Urothelium cell line (cell line): ENCODE measurements at regions not wholly inside any gene's neighbourhood (a gene's known extent, or its start where the extent isn't known, plus 50 kb on each side); places are given as distances from the start of the nearest gene placed in this dataset.

ENCODE experiments used
- DNase-seq: peaks from one replicate; pipeline ENCODE4 v3.0.0; 2011; ENCODE audit warnings: low spot score, mixed read lengths
- FAIRE-seq: peaks from 2 replicates; lab custom pipeline; 2011; peaks lifted over from hg19 to GRCh38; lab: Jason Lieb, UNC

DNA sequence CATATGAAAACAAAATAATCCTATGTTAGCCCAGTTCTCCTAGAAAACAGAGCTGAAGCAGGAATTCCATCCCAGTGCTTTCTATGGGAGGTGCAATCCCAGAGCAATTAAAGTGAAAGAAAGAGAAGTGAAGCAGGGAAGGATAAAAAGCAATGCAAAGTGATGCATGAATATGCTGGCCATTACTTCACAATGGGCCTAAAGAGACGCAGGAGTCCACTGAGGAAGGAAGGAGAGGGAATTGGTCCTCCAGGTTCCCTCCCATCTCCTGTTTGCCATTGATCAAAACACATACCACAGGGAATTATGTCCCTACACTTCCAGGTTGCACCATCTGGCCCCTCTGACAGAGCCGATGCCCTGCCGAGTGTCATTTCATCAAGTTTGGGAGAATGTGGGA lies 392.2 kb upstream of the NFE2L3 start:
- no peak for DNase-seq
- FAIRE-seq = no peak

DNA sequence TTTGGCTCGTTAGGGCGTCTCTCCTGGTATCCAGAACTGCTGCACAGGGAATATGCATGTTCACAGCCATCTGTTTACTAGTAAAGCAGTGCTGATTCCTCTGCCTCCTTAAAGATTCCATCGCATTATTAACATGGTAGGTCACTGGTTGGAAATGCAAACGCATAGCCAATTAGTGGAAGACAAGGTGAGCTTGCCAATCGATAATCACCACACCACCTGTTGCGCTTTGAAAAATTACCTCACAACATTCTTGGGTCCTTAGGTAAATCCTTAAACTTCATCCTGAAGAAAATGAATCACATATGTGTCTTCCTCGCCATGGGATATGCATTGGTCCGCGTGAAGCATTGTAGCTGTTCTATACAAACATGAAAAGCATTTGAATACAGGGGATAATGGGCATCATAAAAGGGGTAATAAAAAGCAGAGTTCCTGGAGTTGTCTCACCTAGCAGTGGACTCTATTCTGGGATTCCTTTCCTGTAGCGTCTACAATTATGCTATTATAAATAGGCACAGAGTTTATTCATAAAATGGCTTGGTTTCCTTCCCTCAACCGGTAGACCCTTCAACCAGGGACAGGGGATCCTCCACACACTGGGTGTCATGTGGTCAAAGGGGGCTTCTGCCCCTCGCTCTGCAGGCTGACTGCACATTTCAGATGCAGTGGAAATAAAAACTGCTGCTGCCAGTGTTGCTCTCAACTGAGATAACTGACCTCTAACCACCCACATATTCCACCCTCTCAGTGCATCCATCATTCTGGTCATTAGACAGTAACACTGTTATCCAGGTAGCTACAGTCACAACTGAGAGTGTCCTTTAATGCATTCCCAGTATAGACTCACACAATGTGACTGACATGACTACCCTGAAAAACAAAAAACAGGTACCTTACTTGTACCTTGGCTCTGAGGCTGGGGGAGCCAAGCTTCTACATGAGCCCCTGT lies 389.2 kb upstream of the NFE2L3 start:
- no peak for DNase-seq
- no peak for FAIRE-seq

DNA sequence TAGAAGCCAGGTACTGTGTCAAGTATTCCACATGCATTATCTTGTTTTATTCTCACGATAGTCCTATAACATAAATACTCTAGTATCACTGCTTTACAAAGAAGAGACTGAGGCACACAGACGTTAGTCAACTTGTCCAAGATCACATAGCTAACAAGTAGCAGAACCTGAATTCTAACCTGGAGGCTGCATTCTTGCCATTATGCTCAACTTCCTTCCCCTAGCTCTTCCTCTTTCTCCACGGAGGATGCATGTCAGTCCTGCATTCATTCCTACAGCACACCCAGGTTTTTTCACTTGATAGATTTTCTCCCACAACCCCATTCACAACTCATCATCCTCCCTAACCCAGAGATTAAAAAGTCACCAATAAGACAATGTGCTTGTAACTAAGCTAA lies 388.5 kb upstream of the NFE2L3 start:
- no peak for DNase-seq
- no peak for FAIRE-seq

DNA sequence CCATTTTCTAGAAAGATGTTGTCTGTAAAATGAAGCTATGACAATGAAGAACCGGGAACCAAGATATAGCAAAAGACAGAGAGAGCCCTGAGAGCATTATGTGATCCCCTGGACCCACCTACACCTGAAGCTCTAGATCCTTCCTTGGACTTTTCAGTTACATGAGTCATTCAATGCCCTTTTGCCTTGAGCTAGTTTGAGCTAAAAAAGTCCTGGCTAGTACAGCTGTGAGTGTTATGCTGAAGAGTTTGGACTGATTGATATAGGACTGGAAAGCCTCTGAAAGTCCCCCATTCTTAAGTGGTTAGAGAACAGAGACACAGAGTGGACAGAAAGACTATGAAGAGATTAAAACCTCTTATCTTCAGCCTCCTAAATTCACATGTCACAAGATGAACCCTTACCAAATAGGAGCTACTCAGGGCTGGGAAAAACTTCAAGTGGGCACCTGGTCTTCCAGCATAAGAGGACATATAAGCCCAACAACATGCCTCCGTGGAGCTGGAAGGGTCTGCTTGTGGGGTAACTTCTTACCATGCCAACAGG lies 386.8 kb upstream of the NFE2L3 start:
- FAIRE-seq (no peak), DNase-seq (no peak)

DNA sequence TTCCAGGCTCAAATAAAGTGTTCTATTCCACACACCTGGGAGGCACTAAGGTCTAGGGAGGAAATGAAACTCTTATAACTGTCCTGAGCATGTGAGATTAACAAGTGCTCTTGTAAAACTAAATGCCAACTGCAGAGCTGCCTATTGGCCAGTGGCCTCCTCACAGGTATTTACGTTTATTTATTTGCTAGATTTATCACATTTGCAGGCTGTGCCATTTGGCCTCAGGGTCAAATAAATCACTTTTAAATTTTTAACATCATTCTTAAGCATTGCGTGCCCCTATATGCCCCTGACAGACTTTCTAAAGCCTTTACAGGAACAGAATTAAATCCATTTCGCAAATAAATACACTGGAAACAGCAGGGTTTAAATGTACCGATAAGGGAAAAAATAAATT lies 381.8 kb upstream of the NFE2L3 start:
- FAIRE-seq (no peak), DNase-seq (no peak)

DNA sequence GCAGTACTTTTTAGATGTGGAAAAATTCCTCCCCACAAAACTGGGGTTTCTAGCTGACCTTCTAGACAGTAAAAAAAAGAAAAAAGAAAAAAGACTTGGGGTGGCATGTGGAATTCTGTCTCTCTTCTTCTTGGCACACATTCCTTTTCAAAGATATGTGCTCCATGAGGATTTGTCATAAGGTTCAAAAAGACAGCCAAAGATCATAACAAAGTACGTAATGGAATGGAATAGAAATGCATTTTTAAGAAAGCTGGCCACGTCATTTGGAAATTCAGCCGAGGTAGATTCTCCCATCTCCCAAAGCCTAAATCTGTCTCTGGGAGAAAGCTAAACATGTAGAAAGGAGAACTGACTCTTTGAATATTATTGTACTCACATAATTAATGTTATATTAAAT lies 381.3 kb upstream of the NFE2L3 start:
- DNase-seq (no peak), FAIRE-seq (no peak)

DNA sequence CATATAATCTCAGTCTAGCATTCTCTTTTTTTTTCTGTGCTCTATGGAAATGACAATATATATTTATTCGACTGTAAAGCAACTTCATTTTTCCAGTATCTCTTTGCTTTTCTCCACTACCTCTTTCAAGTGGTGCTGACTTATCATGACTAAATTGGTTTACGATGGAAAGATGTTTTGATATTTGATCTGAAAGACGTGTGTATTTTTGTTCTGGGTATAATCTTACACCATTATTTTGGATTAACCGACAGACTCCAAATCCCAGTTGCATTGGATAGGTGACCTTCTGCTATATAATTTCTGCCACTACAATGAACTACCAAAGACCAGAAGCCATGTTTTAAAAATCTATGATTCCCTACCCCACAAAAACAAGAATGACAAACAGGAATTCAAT lies 380.5 kb upstream of the NFE2L3 start:
- no peak for FAIRE-seq
- DNase-seq = no peak

DNA sequence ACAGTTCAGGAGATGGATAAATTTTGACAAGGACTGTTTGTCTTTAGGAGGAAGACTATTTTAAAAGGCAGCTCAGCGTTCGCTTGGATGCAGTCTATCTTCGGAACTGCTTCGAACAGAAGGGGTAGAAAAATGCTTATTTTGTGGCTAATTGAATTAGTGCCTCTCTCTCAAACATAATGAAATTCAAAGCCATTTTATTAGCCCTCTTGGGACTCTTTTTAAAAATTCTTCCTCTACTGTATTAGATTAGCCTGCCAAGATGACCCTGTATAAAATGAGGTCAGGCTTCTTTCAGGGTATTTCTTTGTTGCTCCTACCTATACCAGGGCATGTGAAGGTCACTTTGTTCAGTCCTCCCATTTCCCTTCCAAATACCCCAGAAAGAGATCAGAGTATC lies 379.2 kb upstream of the NFE2L3 start:
- DNase-seq (no peak), FAIRE-seq (no peak)

DNA sequence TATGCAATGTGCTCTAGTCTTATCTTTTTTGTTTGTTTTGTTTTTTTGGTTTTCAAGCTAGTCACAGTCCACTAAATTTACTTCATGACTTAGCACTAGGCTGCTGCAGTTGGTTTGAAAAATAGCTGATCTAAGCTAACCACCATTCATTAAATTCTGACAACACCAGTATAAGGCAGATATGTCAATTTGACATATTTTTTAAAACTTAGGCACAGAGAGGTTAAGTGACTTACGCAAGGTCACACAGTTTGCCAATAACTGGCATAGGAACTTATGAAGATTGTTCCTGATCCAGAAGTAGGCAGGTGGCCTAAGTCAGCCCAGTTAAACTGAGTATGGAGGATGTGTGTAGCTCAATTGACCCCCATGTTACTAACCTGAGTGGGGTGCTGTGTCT lies 377.3 kb upstream of the NFE2L3 start:
- no peak for FAIRE-seq
- DNase-seq = no peak

DNA sequence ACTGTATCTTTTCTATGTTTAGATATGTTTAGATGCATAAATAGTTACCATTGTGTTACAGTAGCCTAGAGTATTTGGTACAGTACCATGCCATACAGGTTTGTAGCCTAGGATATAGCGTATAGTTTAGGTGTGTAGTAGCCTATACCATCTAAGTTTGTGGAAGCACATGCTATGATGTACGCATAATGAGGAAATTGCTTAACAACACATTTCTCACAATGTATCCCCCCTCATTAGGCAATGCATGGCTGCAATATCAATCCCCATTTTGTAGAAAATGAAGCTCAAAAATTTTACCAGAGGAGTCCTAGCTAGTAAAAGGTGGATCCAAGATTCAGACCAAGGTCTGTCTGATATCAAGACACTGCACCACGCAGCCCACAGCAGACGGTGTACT lies 376.4 kb upstream of the NFE2L3 start:
- DNase-seq (no peak), FAIRE-seq (peak; percentile 69)

DNA sequence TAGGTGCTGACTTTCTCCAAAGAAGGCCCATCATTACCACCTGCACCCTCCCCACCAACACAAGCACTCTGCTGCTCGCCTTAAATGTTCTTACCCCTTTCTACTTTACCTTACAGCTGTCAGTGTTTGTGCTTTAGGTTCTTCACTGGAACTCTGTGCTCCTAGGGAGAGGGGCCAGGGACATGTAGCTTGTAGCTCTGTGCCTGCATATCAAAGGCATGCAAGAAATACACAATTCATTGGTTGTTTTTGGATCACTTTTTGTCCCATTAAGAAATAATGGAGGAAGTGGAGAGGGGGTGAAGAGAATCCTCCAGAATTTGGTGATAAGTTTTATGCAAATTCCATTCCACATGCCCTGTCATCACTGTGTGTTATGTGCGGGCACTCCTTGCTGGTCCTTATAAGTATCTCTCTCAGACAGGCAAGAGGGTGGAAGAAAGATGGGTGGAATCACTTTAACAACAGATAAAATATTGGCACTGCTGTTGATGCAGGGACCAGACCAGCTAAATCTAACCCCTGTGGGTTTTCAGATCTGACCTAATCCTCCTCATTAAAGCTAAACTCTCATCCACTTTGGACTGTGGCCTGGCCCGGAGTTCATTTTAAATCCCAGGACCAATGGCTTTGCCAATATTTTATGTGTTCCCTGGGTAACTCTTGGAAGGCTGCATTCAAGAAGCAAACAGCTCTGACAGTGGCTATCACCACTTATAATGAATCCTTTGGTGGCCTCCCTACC lies 375.8 kb upstream of the NFE2L3 start:
- DNase-seq (no peak), FAIRE-seq (no peak)

DNA sequence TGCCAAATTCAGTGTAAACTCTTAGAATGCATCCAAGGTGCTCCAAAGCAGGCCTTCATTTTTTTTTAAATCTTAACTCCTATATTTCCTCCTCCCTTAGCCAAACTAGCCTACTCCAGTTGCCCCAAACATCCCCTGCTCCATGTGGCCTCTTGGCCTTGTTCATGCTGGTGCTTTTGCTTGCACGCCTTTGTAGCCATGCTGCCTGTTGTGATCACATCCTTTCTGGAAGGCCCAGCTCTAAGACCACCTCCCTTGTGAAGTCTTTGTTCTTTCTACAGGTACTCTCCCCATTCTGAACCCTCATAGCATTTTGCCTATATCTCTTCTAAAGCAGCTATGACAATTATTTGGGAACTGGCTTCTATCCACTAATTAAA lies 375.3 kb upstream of the NFE2L3 start:
- FAIRE-seq = no peak
- no peak for DNase-seq

DNA sequence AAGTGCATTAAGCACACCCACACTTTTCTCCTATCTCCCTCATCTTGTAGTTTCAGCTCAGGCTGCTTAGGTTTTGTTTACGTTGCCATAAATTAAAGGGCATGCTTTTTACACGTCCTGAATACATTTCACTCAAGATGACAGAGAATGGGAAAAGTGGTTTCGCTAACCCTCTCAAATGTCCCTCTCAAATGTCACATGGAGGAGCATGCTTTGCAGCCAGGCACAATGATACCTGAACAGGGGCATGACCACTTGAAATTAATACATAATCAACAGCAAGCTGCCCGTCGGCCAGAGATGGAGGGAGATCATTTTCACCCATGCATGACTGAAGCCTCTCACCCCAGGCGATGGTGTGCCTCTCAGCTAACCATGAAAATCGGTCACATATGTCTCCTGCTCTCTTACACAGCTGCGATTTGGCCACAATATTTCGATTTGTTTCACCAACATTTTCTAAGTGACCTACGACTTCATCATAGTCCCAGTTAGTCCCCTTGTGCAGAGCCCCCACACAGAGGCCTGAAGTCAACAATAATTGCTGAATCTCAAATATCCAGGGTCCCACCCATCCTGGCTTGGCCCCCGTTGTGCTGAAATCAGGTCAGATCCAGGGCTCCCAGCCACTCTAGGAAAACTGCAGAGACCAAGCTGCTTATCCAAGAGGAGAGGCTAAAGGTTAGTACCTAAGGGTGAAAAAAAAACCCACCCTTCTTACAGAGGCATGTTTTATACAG lies 373.9 kb upstream of the NFE2L3 start:
- DNase-seq (no peak), FAIRE-seq (peak; percentile 30)

DNA sequence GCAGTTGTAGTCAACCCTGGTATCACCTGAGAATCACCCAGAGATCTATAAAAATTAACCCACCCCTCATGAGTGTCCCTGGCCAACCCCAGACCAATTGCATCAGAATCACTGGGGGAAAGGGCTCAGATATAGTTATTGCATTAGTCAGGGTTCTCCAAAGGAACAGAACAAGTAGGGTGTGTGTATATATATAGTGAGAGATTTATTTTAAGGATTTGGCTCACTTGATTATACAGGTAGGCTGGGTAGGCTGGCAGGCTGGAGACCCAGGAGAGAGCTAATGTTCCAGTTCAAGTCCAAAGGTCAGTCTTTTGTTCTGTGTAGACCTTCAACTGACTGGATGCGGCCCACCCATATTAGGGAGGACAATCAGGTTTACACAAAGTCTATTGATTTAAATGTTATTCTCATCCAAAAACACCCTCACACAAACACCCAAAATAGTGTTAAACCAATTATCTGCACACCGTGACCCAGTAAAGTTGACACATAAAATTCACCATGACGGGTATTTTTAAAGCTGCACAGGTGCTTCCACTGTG lies 372.9 kb upstream of the NFE2L3 start:
- FAIRE-seq (no peak), DNase-seq (no peak)

DNA sequence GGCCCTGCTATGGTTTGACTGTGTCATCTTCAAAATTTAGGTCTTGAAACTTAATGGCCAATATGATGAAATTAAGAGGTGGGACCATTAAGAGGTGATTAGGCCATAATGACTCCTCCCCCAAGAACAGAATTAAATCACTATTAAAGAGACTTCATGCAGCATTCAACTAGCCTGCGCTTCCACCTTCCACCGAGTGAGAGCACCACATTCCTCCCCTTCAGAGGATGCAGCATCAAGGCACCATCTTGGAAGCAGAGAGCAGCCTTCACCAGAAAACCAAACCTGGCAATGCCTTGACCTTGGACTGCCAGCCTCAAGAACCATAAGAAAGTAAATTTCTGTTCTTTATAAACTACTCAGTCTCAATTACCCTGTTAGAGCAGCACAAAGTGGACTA lies 371.1 kb upstream of the NFE2L3 start:
- FAIRE-seq = no peak

DNA sequence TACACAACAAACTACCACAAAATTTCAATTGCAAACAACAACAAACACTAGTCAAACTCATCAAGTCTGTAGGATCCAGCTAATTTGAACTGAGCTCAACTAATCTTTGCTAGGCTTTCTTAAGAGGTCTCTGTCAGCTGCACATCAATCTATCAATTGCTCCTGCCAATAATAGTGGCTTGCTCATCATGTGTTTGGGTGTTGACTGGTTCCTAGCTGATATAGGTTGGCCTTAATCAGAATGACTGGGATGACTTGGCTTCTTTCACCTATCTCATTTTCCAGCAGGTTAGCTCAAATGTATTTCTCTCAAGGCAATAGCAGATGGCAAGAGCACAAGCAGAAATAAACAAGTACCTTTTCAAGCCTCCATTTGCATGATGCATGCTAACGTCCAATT lies 370.3 kb upstream of the NFE2L3 start:
- no peak for DNase-seq
- no peak for FAIRE-seq

More for the DNA sequence above, 371.1 kb upstream of the NFE2L3 start:
- DNase-seq = no peak

DNA sequence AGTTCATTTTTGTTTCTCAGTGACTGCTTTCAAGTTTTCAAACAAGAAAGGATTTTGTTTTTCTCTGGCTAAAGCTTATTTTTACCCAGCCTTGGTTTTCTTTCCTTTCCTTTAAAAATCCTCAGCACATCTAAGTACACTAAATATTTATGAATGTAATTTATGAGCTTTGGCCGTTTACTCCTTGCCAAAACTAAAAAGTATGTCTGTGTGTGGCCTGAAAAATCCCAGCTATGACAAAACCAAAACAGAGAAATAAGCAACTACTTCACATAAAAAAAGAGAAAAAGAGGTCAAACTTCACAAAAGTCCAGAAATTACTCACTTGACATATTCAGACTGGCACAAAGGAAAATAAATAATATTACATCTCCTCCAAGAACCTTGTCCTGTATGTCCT lies 365.1 kb upstream of the NFE2L3 start:
- FAIRE-seq (no peak), DNase-seq (no peak)

DNA sequence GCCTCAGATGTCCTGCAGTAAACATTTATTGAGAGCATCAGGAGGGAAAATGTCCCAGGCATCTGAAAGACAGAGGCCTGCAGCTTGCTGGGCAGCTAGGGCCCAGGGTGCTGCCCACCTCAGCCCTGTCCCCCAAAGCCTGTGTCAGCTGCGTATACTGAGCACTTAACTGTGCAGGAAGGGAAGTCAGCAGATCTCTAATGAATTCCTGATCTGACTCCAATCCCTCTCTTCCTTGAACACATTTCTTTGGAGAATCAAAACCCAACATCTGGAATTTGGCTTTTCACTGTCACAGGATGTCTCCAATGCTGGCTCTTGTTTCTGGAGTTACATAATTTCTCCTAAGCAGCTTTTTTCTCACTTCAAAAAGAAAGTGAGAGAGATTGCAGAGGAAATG lies 364.7 kb upstream of the NFE2L3 start:
- no peak for DNase-seq

DNA sequence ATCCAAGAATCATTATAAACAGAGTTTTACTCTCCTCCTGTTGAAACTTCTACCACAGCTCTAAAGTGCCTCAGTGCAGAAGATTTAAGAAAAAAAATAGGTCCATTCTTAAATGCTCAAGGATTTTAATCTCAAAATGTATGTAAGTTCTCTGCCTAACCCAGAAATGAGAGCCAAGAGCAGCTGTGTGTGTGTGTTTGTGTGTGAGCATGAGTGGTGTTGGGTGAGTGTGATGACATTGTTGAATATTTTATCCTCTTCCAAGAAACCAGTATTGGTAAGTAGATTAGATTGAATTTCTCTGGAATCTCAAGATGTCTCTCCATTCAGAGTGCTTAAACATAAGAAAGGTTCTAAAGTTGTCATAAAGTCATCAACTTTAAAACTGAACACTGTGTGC lies 363.6 kb upstream of the NFE2L3 start:
- DNase-seq = no peak
- no peak for FAIRE-seq

More for the DNA sequence above, 364.7 kb upstream of the NFE2L3 start:
- FAIRE-seq = no peak

DNA sequence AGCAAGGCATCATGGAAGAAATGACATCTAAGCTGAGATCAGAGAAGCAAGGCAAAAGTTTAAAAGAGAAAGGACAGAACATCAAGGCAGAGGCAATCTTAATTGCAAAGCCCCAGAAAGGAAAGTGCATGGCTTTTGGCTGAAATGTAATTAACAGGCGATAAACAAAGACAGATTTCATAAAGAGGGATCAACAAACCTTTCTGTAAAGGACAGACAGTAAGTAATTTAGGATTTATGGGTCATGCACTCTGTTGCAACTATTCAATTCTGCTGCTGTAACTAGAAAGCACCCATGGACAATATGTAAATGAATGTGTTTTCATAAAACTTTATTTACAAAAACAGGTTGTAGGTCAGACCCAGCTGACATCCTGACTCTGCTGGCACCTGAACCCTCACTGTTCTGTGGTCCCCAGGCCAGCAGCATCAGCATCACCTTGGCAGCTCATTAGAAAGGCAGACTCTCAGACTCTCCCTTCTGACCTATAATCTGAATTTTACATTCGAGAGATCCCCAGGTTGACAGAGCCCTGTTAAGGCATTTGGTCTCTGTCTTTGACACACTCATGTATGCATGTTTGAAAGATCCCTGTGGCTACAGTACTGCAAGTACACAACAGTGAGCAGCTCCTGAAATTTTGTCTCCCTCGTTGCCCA lies 362.9 kb upstream of the NFE2L3 start:
- FAIRE-seq = no peak
- DNase-seq = no peak
